Ectodermal cell (in vitro differentiated cells): ENCODE measurements at regions not wholly inside any gene's neighbourhood (a gene's known extent, or its start where the extent isn't known, plus 50 kb on each side); places are given as distances from the start of the nearest gene placed in this dataset.

Experiments
- H3K27ac ChIP-seq: 2 replicates; pipeline ENCODE4 v1.7.0; 2013; ENCODE audit warnings: mild to moderate bottlenecking, low read depth, low read length; ENCODE audit not compliant: insufficient read depth, poor library complexity, severe bottlenecking
- H3K27me3 ChIP-seq: 2 replicates; pipeline ENCODE4 v1.7.0; 2013; ENCODE audit warnings: mild to moderate bottlenecking, low read length; ENCODE audit not compliant: insufficient read depth, control insufficient read depth, poor library complexity, severe bottlenecking
- H3K36me3 ChIP-seq: one replicate; pipeline ENCODE4 v1.7.0; 2013; ENCODE audit warnings: low read length; ENCODE audit not compliant: control insufficient read depth, insufficient read depth
- H3K4me1 ChIP-seq: one replicate; pipeline ENCODE4 v1.7.0; 2013; ENCODE audit warnings: low read length; ENCODE audit not compliant: control insufficient read depth, insufficient read depth
- H3K4me3 ChIP-seq: 2 replicates; pipeline ENCODE4 v1.7.0; 2013; ENCODE audit warnings: low read depth, low read length, control low read depth; ENCODE audit not compliant: insufficient read depth
- H3K9me3 ChIP-seq: 2 replicates; pipeline ENCODE4 v1.7.0; 2013; ENCODE audit warnings: mild to moderate bottlenecking, low read length, moderate library complexity; ENCODE audit not compliant: control insufficient read depth
- WGBS, 2 experiments: methylation state at CpG; one replicate each; pipeline ENCODE4 v1.1.7; 2013; ENCODE audit warnings: missing lambda C conversion rate in 2 of 2; 5-methylcytosine and 5-hydroxymethylcytosine counted together

- Histone ChIP-seq H3K27ac (no peak overlapping the region), H3K4me3 (no peak overlapping the region), H3K9me3 (no peaks in the 10 kb centered on the region), H3K4me1 (no peaks in the 10 kb centered on the region), H3K36me3 (no peaks in the 10 kb centered on the region), H3K27me3 (no peaks in the 10 kb centered on the region)
- WGBS, 2 experiments: 78 to 79% methylated on average over 7 of the region's 7 CpGs
Observed at GRCh38 chr13:40490086-40490758, 176.2 kb downstream of the FOXO1 start.

GRCh38 chr13:40492511-40492910 lies 173.9 kb downstream of the FOXO1 start:
- 86 to 88% methylated on average over 9 of the region's 9 CpGs for WGBS, 2 experiments
- no peaks in the 10 kb centered on the region for H3K9me3 ChIP-seq
- H3K27ac ChIP-seq: no peak overlapping the region
- H3K27me3 ChIP-seq: no peaks in the 10 kb centered on the region
- no peak overlapping the region for H3K4me3 ChIP-seq
- H3K36me3 ChIP-seq: no peaks in the 10 kb centered on the region
- no peaks in the 10 kb centered on the region for H3K4me1 ChIP-seq

- Histone ChIP-seq H3K4me3 (no peak overlapping the region), H3K27me3 (no peaks in the 10 kb centered on the region), H3K4me1 (no peaks in the 10 kb centered on the region), H3K9me3 (no peaks in the 10 kb centered on the region), H3K27ac (no peak overlapping the region), H3K36me3 (no peaks in the 10 kb centered on the region)
- WGBS, 2 experiments: 87 to 88% methylated on average over 2 of the region's 2 CpGs
Observed at GRCh38 chr13:40494513-40494912, 171.9 kb downstream of the FOXO1 start.

- H3K27me3 ChIP-seq: no peaks in the 10 kb centered on the region
- H3K4me3 ChIP-seq: no peak overlapping the region
- H3K9me3 ChIP-seq: no peaks in the 10 kb centered on the region
- 93 to 95% methylated on average over 8 of the region's 8 CpGs for WGBS, 2 experiments
- H3K27ac ChIP-seq: no peak overlapping the region
- no peaks in the 10 kb centered on the region for H3K4me1 ChIP-seq
- no peaks in the 10 kb centered on the region for H3K36me3 ChIP-seq
Observed at GRCh38 chr13:40494946-40495620, 171.4 kb downstream of the FOXO1 start.

- H3K4me3 ChIP-seq: no peak overlapping the region
- no peaks in the 10 kb centered on the region for H3K9me3 ChIP-seq
- 81 to 85% methylated on average over 6 to 7 of the region's 7 CpGs for WGBS, 2 experiments
- H3K4me1 ChIP-seq: no peaks in the 10 kb centered on the region
- no peak overlapping the region for H3K27ac ChIP-seq
- H3K27me3 ChIP-seq: no peaks in the 10 kb centered on the region
- no peaks in the 10 kb centered on the region for H3K36me3 ChIP-seq
Observed at GRCh38 chr13:40495621-40496001, 170.8 kb downstream of the FOXO1 start.

GRCh38 chr13:40496035-40496810 lies 170.2 kb downstream of the FOXO1 start:
- Histone ChIP-seq H3K9me3 (no peaks in the 10 kb centered on the region), H3K4me3 (no peak overlapping the region)

GRCh38 chr13:40498461-40498860 lies 168.0 kb downstream of the FOXO1 start:
- Histone ChIP-seq H3K27me3 (no peaks in the 10 kb centered on the region), H3K4me1 (no peaks in the 10 kb centered on the region), H3K27ac (no peak overlapping the region), H3K36me3 (no peaks in the 10 kb centered on the region), H3K4me3 (no peak overlapping the region), H3K9me3 (no peaks in the 10 kb centered on the region)
- WGBS, 2 experiments: 88 to 93% methylated on average over 4 of the region's 4 CpGs

More at GRCh38 chr13:40496035-40496810, 170.2 kb downstream of the FOXO1 start:
- Histone ChIP-seq H3K4me1 (no peaks in the 10 kb centered on the region), H3K36me3 (no peaks in the 10 kb centered on the region), H3K27ac (no peak overlapping the region), H3K27me3 (no peaks in the 10 kb centered on the region)
- 94 to 96% methylated on average over 8 of the region's 8 CpGs for WGBS, 2 experiments

GRCh38 chr13:40502236-40502635 lies 164.2 kb downstream of the FOXO1 start:
- Histone ChIP-seq H3K4me3 (no peak overlapping the region), H3K27ac (no peak overlapping the region), H3K27me3 (no peaks in the 10 kb centered on the region), H3K9me3 (no peaks in the 10 kb centered on the region), H3K36me3 (no peaks in the 10 kb centered on the region), H3K4me1 (no peaks in the 10 kb centered on the region)
- 88 to 96% methylated on average over 3 of the region's 3 CpGs for WGBS, 2 experiments

GRCh38 chr13:40503011-40503410 lies 163.4 kb downstream of the FOXO1 start:
- Histone ChIP-seq H3K9me3 (no peaks in the 10 kb centered on the region), H3K4me1 (no peaks in the 10 kb centered on the region), H3K36me3 (no peaks in the 10 kb centered on the region), H3K27me3 (no peaks in the 10 kb centered on the region), H3K4me3 (no peak overlapping the region), H3K27ac (no peak overlapping the region)
- 90 to 97% methylated on average over 2 of the region's 2 CpGs for WGBS, 2 experiments

- Histone ChIP-seq H3K36me3 (no peaks in the 10 kb centered on the region), H3K27ac (no peak overlapping the region), H3K9me3 (no peaks in the 10 kb centered on the region), H3K4me1 (no peaks in the 10 kb centered on the region), H3K27me3 (no peaks in the 10 kb centered on the region), H3K4me3 (no peak overlapping the region)
- WGBS, 2 experiments: 93 to 97% methylated on average over 2 of the region's 2 CpGs
Observed at GRCh38 chr13:40503966-40504591, 162.4 kb downstream of the FOXO1 start.
